Muscle of leg (tissue), 3 donors: ENCODE measurements at regions not wholly inside any gene's neighbourhood (a gene's known extent, or its start where the extent isn't known, plus 50 kb on each side); places are given as distances from the start of the nearest gene placed in this dataset.
"Not testable (repeated sequence)": the region's sequence is repeated elsewhere in the genome, so short reads cannot be mapped to it uniquely, and the experiment has no call there.

ENCODE experiments used
- DNase-seq: peaks from one replicate; pipeline ENCODE4 v3.0.0; 2013
- H3K27ac ChIP-seq: one replicate; pipeline ENCODE4 v1.5.1; 2013; ENCODE audit warnings: mild to moderate bottlenecking, low read length, control low read depth
- H3K27me3 ChIP-seq: one replicate; pipeline ENCODE4 v1.6.1; 2013; ENCODE audit warnings: low read length; ENCODE audit not compliant: control insufficient read depth, insufficient read depth
- H3K36me3 ChIP-seq: one replicate; pipeline ENCODE4 v1.6.1; 2013; ENCODE audit warnings: low read length; ENCODE audit not compliant: control insufficient read depth, insufficient read depth
- H3K4me1 ChIP-seq: one replicate; pipeline ENCODE4 v1.6.1; 2013; ENCODE audit warnings: low read length; ENCODE audit not compliant: control insufficient read depth, insufficient read depth
- H3K4me3 ChIP-seq: one replicate; pipeline ENCODE4 v1.5.1; 2013; ENCODE audit warnings: low read length, control low read depth
- H3K9me3 ChIP-seq: replicated peaks from 2 replicates; pipeline ENCODE4 v1.6.1; 2013; ENCODE audit warnings: low read depth, low read length; ENCODE audit not compliant: control insufficient read depth
- WGBS: methylation state at CpG from one replicate; pipeline ENCODE4 v1.1.5; 2013; ENCODE audit warnings: missing lambda C conversion rate; ENCODE audit not compliant: insufficient coverage; 5-methylcytosine and 5-hydroxymethylcytosine counted together

DNA sequence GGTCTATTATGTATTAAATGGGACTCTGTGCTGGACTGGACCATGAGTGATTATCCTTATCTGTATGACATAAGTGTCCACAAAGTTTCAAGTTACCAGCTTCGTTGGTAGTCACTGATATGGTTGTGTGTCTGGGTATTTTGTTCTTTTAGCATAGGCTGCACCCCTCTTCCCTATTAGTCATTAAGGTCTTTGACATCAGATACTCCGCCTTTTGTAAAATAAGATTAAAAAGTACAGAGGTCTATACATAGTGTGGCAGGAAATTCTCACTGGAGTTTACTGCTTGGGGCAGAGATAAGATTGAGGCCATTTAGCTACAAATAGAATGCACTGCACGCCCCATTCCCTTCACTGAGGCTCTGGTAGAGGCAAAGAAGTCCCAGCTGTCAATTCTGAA, 99.4 kb downstream of the TMEM215 start:
- no peaks in the 10 kb centered on the region for H3K27me3 ChIP-seq
- H3K27ac ChIP-seq = no peak overlapping the region
- H3K4me1 ChIP-seq = no peaks in the 10 kb centered on the region
- WGBS = 0% methylated on average over 1 of the region's 3 CpGs
- no peaks in the 10 kb centered on the region for H3K36me3 ChIP-seq
- H3K9me3 ChIP-seq = no peaks in the 10 kb centered on the region
- no peak for DNase-seq
- H3K4me3 ChIP-seq = no peak overlapping the region

DNA sequence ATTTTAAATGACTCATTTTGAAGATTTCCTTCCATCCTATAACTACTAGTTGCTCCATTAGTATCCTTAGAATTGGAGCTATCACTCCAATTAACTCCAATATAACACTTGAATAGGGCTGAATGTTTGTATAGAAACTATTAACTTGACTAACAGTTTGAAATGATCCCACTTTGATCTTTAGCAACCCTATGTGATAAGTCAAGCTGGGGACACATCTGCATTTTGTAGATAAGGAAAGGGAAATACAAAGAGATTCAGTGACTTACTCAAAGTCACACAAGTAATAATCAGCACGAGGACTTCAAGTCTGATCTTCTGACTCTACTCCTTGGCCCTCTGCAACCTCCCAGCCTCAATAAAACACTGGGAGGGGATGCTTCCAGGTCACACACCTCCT, 101.1 kb downstream of the TMEM215 start:
- 33% methylated on average over 1 of the region's 1 CpG for WGBS
- H3K9me3 ChIP-seq = no peaks in the 10 kb centered on the region
- no peak overlapping the region for H3K4me3 ChIP-seq
- no peaks in the 10 kb centered on the region for H3K27me3 ChIP-seq
- H3K27ac ChIP-seq = no peak overlapping the region
- no peaks in the 10 kb centered on the region for H3K4me1 ChIP-seq
- no peaks in the 10 kb centered on the region for H3K36me3 ChIP-seq
- no peak for DNase-seq

DNA sequence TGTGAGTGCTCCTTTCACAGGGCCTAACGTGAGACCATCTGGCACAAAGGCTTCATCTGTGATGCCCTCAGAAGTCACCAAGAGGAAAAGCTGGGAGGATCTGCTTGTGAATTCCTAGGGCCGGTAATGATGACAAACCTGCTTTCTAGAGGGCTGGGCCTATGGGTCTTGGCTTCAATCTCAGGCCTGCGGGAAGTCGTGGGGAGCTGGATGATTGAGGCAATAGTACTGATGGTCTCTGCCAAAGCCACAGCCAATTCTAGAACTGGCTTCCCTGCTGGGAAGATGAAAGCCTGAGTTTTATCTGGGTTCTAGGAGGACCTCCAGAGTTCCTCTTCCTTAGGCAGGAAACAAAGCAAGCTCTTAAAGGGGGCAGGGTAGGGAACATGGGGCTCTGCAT, 102.7 kb downstream of the TMEM215 start:
- Histone ChIP-seq H3K27me3 (no peaks in the 10 kb centered on the region), H3K27ac (no peak overlapping the region), H3K36me3 (no peaks in the 10 kb centered on the region), H3K4me3 (no peak overlapping the region), H3K9me3 (no peaks in the 10 kb centered on the region), H3K4me1 (no peaks in the 10 kb centered on the region)
- WGBS = 66% methylated on average over 3 of the region's 4 CpGs
- DNase-seq = no peak

DNA sequence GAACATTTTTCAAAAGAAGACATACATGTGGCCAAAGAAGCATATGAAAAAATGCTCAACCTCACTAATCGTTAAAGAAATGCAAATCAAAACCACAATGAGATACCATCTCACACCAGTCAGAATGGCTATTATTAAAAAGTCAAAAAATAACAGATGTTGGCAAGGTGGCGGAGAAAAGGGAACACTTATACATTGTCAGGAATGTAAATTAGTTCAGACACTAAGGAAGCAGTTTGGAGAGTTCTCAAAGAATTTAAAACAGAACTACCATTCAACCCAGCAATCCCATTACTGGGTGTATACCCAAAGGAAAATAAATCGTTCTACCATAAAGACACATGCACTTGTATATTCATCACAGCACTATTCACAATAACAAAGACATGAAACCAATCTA, 106.9 kb downstream of the APTX start:
- H3K27me3 ChIP-seq, H3K4me1 ChIP-seq, H3K36me3 ChIP-seq, H3K4me3 ChIP-seq, H3K27ac ChIP-seq, DNase-seq, H3K9me3 ChIP-seq: not testable (repeated sequence)
- no CpG with 5 or more reads among the region's 3 CpGs for WGBS

DNA sequence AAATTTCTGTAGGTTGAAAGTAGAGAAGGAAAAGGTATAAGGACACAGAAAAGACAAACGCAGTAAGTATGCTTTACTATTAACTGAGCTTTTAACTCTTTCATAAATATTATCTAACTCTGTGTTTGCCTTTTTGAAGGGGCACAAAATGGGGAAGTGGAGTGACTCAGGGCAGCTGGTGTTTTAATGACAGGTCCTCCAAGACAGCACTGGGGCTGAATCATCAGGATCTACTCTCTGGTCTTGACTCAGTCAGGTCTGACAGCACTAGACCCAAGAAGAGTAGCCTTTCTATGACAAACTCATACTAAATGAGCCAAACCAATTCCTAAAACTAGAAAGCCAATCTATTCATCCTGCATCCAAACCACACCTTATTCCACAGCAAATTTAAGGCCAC, 102.2 kb downstream of the APTX start:
- Histone ChIP-seq H3K27ac (no peak overlapping the region), H3K9me3 (peaks cover 3% of the 10 kb centered on the region), H3K36me3 (no peaks in the 10 kb centered on the region), H3K4me3 (no peak overlapping the region), H3K27me3 (peaks cover 5% of the 10 kb centered on the region), H3K4me1 (no peaks in the 10 kb centered on the region)
- DNase-seq = no peak
- WGBS = no CpG with 5 or more reads among the region's 1 CpG

DNA sequence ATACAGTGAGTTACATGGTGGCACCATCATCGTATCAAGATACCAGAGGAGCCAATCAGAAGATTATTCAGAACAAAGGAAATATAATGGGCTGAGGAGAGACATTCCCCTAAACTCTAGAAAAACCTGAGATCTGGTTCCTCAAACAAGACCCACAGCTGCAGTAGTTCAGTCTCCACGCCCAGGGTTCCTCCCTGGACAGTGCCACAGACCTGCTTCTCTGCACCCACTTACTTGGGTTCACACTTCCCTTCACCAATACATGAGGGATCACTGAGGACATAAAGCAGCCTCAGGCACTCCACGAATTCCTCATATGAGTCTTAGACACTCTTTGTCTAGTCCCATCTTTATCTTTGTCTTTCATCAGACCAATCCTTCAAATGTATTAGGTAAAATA, 101.7 kb downstream of the APTX start:
- 89% methylated on average over 1 of the region's 3 CpGs for WGBS
- Histone ChIP-seq H3K4me1 (no peaks in the 10 kb centered on the region), H3K27ac (no peak overlapping the region), H3K36me3 (no peaks in the 10 kb centered on the region), H3K9me3 (peaks cover 3% of the 10 kb centered on the region), H3K4me3 (no peak overlapping the region), H3K27me3 (peaks cover 5% of the 10 kb centered on the region)
- DNase-seq = no peak

DNA sequence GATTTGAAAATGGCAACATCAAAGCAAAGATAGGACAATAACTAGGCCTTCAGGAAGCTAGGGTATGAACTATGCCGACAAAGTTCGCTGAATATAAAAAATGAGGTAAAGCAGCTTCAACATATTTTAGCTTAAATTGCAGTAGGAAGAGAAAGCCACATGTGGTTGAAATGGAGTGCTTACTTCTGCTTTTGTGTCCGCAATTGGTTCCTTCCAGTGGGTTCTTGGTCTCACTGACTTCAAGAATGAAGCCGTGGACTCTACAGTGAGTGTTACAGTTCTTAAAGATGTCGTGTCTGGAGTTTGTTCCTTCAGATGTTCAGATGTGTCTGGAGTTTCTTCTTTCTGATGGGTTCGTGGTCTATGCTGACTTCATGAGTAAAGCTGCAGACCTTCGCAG, 95.2 kb downstream of the APTX start:
- WGBS = 100% methylated on average over 1 of the region's 7 CpGs
- Histone ChIP-seq H3K36me3 (no peaks in the 10 kb centered on the region), H3K27me3 (peaks cover 5% of the 10 kb centered on the region), H3K4me3 (no peak overlapping the region), H3K4me1 (no peaks in the 10 kb centered on the region), H3K9me3 (no peaks in the 10 kb centered on the region), H3K27ac (no peak overlapping the region)
- peak; percentile 31 for DNase-seq

DNA sequence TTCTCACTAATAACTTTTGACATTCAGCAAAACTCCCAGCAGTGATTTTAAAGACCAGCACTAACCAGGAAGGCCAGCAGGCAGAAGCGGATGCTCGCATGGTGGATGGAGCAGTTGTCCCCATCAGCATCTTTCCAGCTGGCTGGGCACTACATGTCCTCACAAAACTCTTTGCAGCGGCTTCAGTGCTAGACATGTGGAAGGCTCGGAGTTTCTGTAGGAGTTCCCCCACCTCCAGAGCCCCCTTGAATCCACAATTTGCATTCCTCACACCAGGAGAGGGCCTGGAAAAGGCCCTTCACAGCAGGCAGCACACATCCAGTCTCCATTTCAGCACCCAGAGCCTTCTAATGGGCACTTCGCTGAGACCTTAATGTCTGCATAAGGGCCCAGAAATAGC, 85.6 kb downstream of the APTX start:
- H3K36me3 ChIP-seq = no peaks in the 10 kb centered on the region
- H3K27ac ChIP-seq = no peak overlapping the region
- no peaks in the 10 kb centered on the region for H3K27me3 ChIP-seq
- no peaks in the 10 kb centered on the region for H3K4me1 ChIP-seq
- H3K9me3 ChIP-seq = no peaks in the 10 kb centered on the region
- WGBS = 83% methylated on average over 4 of the region's 5 CpGs
- no peak overlapping the region for H3K4me3 ChIP-seq
- no peak for DNase-seq

DNA sequence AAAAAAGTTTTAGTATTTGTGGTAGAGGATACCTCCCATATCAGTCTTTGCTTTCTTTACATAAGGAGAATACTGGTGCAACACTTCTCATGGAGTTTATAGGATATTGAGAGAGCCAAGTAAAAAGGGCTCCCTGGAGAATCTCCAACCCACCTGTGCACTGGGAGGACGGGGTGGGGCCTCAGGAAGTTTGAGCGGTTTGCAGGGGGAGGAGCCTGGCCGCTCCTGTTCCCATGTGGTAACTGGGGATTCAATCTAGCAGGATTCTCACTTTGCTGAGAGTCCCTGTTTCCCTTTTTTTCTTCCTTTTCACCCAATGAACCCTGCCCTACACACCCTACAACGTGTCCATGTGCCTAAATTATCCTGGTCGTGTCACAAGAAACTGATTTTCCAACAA, 82.8 kb downstream of the APTX start:
- Histone ChIP-seq H3K4me3 (no peak overlapping the region), H3K9me3 (no peaks in the 10 kb centered on the region), H3K4me1 (no peaks in the 10 kb centered on the region), H3K36me3 (no peaks in the 10 kb centered on the region), H3K27me3 (no peaks in the 10 kb centered on the region), H3K27ac (no peak overlapping the region)
- DNase-seq = no peak
- no CpG with 5 or more reads among the region's 5 CpGs for WGBS
